ENCODE measurements at regions not wholly inside any gene's neighbourhood (a gene's known extent, or its start where the extent isn't known, plus 50 kb on each side); places are given as distances from the start of the nearest gene placed in this dataset.

- TF ChIP-seq POLR2A (IDR thresholded peaks at IDR 0.05; ENCODE audit: low read depth, low read length) (no peak), POLR2AphosphoS5 (IDR thresholded peaks at IDR 0.05; ENCODE audit: low read depth, low read length) (no peak), TAF1 (IDR thresholded peaks at IDR 0.05; ENCODE audit: borderline replicate concordance, low read depth, low read length) (no peak)
Measured at GRCh38 chr12:77488041-77488620, 342.6 kb upstream of the NAV3 start.

All from GM12892 (cell line).